ENCODE measurements at regions not wholly inside any gene's neighbourhood (a gene's known extent, or its start where the extent isn't known, plus 50 kb on each side); places are given as distances from the start of the nearest gene placed in this dataset.
A peak's percentile ranks its signal among the peaks of the same experiment; 100 is the strongest.

DNA sequence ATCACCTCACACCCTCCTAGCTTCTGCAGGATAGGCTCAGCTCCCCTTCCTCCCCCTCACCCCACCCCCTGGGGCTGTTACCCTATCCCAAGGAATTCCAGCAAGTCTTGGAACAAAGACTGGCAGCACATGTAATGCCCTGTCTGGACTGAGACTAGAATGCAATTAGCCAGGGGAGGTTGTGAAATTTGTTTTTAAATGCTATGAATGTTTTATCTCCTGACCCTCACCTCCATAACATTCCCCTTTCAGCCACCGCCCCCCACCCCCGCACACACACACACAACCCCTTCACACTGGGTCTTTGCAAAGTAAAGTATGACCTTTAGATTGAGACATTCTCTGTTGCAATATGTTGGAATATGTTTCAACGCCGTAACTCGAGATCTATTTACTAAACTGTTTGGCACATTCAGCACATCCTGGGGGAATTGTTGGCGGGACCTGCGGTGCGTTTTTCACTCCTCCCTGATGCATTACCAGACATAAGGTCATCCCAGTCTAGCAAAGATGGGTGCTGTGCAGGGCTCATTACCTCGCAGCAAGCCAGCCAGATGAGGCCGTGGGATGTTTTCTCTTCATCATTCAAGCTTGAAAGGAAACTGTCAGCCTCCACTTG lies 290.7 kb upstream of the SLC14A2 start:
- Histone ChIP-seq H3K27ac (no peak overlapping the region), H3K36me3 (no peaks in the 10 kb centered on the region), H3K9me3 (no peaks in the 10 kb centered on the region), H3K4me3 (no peak overlapping the region), H3K9ac (ENCODE audit: low read depth in 2 of 2, low read length in 2 of 2) (no peak overlapping the region), H3K27me3 (no peaks in the 10 kb centered on the region), H3K4me1 (no peaks in the 10 kb centered on the region)
- intact Hi-C loops (cut with DNase I), result no loop called here
- TF ChIP-seq, protein P1, sequence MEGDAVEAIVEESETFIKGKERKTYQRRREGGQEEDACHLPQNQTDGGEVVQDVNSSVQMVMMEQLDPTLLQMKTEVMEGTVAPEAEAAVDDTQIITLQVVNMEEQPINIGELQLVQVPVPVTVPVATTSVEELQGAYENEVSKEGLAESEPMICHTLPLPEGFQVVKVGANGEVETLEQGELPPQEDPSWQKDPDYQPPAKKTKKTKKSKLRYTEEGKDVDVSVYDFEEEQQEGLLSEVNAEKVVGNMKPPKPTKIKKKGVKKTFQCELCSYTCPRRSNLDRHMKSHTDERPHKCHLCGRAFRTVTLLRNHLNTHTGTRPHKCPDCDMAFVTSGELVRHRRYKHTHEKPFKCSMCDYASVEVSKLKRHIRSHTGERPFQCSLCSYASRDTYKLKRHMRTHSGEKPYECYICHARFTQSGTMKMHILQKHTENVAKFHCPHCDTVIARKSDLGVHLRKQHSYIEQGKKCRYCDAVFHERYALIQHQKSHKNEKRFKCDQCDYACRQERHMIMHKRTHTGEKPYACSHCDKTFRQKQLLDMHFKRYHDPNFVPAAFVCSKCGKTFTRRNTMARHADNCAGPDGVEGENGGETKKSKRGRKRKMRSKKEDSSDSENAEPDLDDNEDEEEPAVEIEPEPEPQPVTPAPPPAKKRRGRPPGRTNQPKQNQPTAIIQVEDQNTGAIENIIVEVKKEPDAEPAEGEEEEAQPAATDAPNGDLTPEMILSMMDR (IDR thresholded peaks at IDR 0.05), result no peak
- DNase-seq, result peak; percentile 22

DNA sequence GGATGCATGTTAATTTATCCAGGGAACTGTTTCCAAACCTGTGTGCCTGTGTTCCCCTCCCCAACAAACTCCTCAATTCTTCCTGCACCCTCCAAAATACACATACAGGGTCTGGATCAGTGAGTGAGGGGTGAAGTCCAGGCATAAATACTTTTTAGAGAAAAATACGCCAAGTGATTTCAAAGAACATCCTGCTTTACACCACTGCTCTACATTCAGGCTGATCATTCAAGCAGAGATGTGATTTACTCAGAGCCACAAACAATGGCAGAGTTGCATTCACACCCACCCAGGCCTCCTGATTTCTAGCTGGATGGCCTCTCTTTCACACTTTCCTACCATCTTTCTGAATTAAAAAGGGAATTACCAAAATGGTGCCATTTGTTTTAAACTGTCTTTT lies 289.5 kb upstream of the SLC14A2 start:
- TF ChIP-seq, protein P1 (IDR thresholded peaks at IDR 0.05), result no peak
- Histone ChIP-seq H3K9ac (ENCODE audit: low read depth in 2 of 2, low read length in 2 of 2) (no peak overlapping the region), H3K27ac (no peak overlapping the region), H3K4me1 (no peaks in the 10 kb centered on the region), H3K9me3 (no peaks in the 10 kb centered on the region), H3K36me3 (no peaks in the 10 kb centered on the region), H3K27me3 (no peaks in the 10 kb centered on the region), H3K4me3 (no peak overlapping the region)
- no peak for DNase-seq
- intact Hi-C loops (cut with DNase I), result no loop called here

DNA sequence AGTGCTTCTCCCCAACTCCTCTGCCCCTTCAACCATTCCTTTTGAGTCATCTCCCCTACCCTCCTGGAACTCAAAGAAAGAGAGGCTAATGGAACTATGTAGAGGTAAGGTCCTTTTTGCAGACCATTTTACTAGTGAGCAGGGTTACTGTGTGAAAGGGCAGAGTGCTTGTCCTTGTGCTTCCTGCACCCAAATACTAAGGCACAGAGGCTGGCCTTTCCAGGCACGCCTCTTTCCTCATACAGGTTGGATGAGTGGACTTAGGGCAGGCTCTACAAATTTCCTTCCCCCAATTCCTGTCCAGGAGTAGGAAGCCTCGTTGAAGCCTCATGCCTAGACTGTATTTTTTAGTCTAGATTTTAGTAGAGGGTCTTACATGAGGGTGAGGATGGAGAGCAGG lies 288.8 kb upstream of the SLC14A2 start:
- Histone ChIP-seq H3K9ac (ENCODE audit: low read depth in 2 of 2, low read length in 2 of 2) (no peak overlapping the region), H3K27me3 (no peaks in the 10 kb centered on the region), H3K36me3 (no peaks in the 10 kb centered on the region), H3K4me3 (no peak overlapping the region), H3K27ac (no peak overlapping the region), H3K9me3 (no peaks in the 10 kb centered on the region), H3K4me1 (no peaks in the 10 kb centered on the region)
- no peak for DNase-seq
- TF ChIP-seq, protein P1 (IDR thresholded peaks at IDR 0.05), result no peak
- intact Hi-C loops (cut with DNase I), result no loop called here

DNA sequence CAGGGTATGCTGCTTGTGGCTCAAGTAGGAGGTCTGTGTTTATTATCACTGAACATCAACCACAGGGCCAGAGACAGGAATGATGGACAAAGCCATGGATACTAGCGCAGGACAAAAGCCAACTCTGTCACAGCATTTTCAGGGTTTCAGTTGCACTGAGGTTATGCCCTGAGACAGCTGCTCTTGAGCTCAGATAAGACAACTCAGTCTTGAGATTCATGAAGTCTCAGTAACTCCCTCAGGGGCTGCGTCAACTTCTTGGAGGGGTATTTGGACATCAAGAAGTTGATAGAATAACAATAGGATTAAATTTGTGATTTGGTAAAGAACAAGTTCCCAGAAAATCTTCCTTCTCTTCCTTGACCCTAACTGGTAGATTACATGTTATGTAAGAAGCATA lies 287.0 kb upstream of the SLC14A2 start:
- no peaks in the 10 kb centered on the region for H3K4me1 ChIP-seq
- no peaks in the 10 kb centered on the region for H3K27me3 ChIP-seq
- H3K36me3 ChIP-seq, result no peaks in the 10 kb centered on the region
- no peak overlapping the region for H3K9ac ChIP-seq (ENCODE audit: low read depth in 2 of 2, low read length in 2 of 2)
- DNase-seq, result no peak
- intact Hi-C loops (cut with DNase I), result no loop called here
- no peak overlapping the region for H3K4me3 ChIP-seq
- TF ChIP-seq, protein P1 (IDR thresholded peaks at IDR 0.05), result no peak
- H3K9me3 ChIP-seq, result no peaks in the 10 kb centered on the region
- no peak overlapping the region for H3K27ac ChIP-seq

DNA sequence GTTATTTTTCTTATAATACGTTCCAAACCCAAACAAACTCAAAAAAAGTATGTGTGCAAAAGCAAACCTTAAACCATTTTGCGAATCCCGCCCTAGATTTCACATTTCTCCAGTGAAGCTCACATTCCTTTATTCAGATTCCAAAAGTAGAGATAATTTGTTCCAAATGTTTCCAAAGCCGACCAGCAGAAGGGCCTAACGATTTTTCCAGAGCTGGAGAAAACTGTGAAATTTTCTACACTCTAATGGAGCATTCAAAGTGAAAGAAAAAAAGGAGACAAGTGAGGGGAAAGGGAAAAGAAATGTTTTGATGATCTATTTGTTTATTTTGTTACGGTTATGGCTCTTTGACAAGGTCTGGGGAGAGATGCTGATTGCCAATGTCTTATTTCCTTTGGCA lies 286.5 kb upstream of the SLC14A2 start:
- DNase-seq, result no peak
- intact Hi-C loops (cut with DNase I), result no loop called here
- TF ChIP-seq, protein P1 (IDR thresholded peaks at IDR 0.05), result no peak
- Histone ChIP-seq H3K9me3 (no peaks in the 10 kb centered on the region), H3K4me1 (no peaks in the 10 kb centered on the region), H3K27ac (no peak overlapping the region), H3K36me3 (no peaks in the 10 kb centered on the region), H3K9ac (ENCODE audit: low read depth in 2 of 2, low read length in 2 of 2) (no peak overlapping the region), H3K27me3 (no peaks in the 10 kb centered on the region), H3K4me3 (no peak overlapping the region)
